ENCODE measurements at regions not wholly inside any gene's neighbourhood (a gene's known extent, or its start where the extent isn't known, plus 50 kb on each side); places are given as distances from the start of the nearest gene placed in this dataset.

DNA sequence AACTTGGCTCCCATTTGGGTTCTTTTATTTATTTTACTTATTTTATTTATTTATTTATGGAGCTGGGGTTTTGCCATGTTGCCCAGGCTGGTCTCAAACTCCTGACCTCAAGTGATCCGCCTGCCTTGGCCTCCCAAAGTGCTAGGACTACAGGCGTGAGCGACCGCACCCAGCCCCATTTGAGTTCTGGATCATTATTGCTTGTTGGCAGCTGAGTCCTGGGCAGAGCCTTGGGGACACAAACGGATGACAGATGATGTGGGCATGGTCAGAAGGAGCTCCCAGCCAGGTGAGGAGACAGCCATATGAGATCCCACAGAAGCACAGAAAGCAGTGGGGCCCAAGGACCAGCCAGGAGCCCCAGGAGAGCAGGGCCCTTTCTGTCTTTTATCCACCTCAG is 254.0 kb downstream of the MATN1 start:
- TF ChIP-seq CTCF (IDR thresholded peaks at IDR 0.05; ENCODE audit: unreplicated experiment in 3 of 3): no peak
- no peaks in the 10 kb centered on the region for H3K4me1 Mint-ChIP-seq
- H3K36me3 Mint-ChIP-seq (ENCODE audit: low read depth): no peaks in the 10 kb centered on the region
- no peaks in the 10 kb centered on the region for H3K9me3 Mint-ChIP-seq
- H3K4me3 Mint-ChIP-seq: no peak overlapping the region
- H3K27me3 Mint-ChIP-seq (ENCODE audit: low read depth): peaks cover 42% of the 10 kb centered on the region
- H3K27ac Mint-ChIP-seq: no peak overlapping the region

GRCh38 chr1:30467101-30467500 is 256.3 kb downstream of the MATN1 start:
- no peak for TF ChIP-seq CTCF (IDR thresholded peaks at IDR 0.05; ENCODE audit: unreplicated experiment in 3 of 3)
- peaks cover 27% of the 10 kb centered on the region for H3K27me3 Mint-ChIP-seq (ENCODE audit: low read depth)
- H3K4me3 Mint-ChIP-seq: no peak overlapping the region
- no peak overlapping the region for H3K27ac Mint-ChIP-seq
- no peaks in the 10 kb centered on the region for H3K9me3 Mint-ChIP-seq
- H3K36me3 Mint-ChIP-seq (ENCODE audit: low read depth): no peaks in the 10 kb centered on the region
- H3K4me1 Mint-ChIP-seq: no peaks in the 10 kb centered on the region

GRCh38 chr1:30466610-30467009 is 256.8 kb downstream of the MATN1 start:
- Mint-ChIP-seq H3K27ac (no peak overlapping the region), H3K4me1 (no peaks in the 10 kb centered on the region), H3K27me3 (ENCODE audit: low read depth) (peaks cover 28% of the 10 kb centered on the region), H3K9me3 (no peaks in the 10 kb centered on the region), H3K36me3 (ENCODE audit: low read depth) (no peaks in the 10 kb centered on the region), H3K4me3 (no peak overlapping the region)
- no peak for TF ChIP-seq CTCF (IDR thresholded peaks at IDR 0.05; ENCODE audit: unreplicated experiment in 3 of 3)

- Mint-ChIP-seq H3K4me1 (no peaks in the 10 kb centered on the region), H3K27ac (no peak overlapping the region), H3K36me3 (ENCODE audit: low read depth) (no peaks in the 10 kb centered on the region), H3K4me3 (no peak overlapping the region), H3K27me3 (ENCODE audit: low read depth) (peaks cover 22% of the 10 kb centered on the region), H3K9me3 (no peaks in the 10 kb centered on the region)
- TF ChIP-seq CTCF (IDR thresholded peaks at IDR 0.05; ENCODE audit: unreplicated experiment in 3 of 3): no peak
Observed at GRCh38 chr1:30466026-30466425, 257.4 kb downstream of the MATN1 start.

DNA sequence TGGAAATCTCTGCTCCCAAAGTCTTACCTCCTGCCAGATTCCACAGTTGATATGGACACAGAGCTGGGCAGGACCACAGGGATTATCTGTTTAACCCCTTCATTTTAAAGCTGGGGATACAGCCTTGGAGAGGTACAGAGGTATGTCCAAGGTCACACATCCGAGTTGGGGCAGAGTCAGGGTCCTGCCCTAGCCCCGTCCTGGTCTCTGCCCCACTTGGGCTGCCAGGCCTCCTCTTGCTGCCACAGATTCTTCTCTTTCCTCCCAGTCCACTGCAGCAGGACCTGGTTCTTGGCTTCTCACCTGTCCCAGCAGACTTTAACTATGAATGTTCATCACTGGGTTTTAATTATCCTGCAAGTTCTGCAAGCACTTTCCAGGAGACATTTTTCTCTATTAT is 258.3 kb downstream of the MATN1 start:
- H3K9me3 Mint-ChIP-seq: peaks cover 3% of the 10 kb centered on the region
- no peak for TF ChIP-seq CTCF (IDR thresholded peaks at IDR 0.05; ENCODE audit: unreplicated experiment in 3 of 3)
- H3K27me3 Mint-ChIP-seq (ENCODE audit: low read depth): peaks cover 21% of the 10 kb centered on the region
- no peaks in the 10 kb centered on the region for H3K4me1 Mint-ChIP-seq
- no peaks in the 10 kb centered on the region for H3K36me3 Mint-ChIP-seq (ENCODE audit: low read depth)
- H3K4me3 Mint-ChIP-seq: no peak overlapping the region
- H3K27ac Mint-ChIP-seq: no peak overlapping the region

DNA sequence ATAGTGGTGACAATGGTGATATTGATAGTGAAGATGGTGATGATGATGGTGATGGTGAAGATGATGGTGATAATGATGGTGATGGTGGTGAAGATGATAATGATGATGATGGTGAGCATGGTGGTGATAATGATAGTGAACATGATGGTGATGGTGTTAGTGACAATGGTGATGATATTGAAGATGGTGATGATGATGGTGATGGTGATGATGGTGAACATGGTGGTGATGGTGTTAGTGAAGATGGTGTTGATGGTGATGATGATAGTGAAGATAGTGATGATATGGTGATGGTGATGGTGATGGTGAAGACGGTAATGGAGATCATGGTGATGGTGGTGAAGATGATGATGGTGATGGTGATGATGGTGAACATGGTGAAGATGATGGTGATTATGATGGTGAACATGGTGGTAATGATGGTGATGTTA is 259.2 kb downstream of the MATN1 start:
- H3K36me3 Mint-ChIP-seq (ENCODE audit: low read depth): no peaks in the 10 kb centered on the region
- H3K4me1 Mint-ChIP-seq: no peaks in the 10 kb centered on the region
- TF ChIP-seq CTCF (IDR thresholded peaks at IDR 0.05; ENCODE audit: unreplicated experiment in 3 of 3): no peak
- H3K27me3 Mint-ChIP-seq (ENCODE audit: low read depth): peaks cover 21% of the 10 kb centered on the region
- H3K4me3 Mint-ChIP-seq: no peak overlapping the region
- no peak overlapping the region for H3K27ac Mint-ChIP-seq
- H3K9me3 Mint-ChIP-seq: peaks cover 6% of the 10 kb centered on the region
